Breast epithelium (tissue), 4 donors: ENCODE measurements at regions not wholly inside any gene's neighbourhood (a gene's known extent, or its start where the extent isn't known, plus 50 kb on each side); places are given as distances from the start of the nearest gene placed in this dataset.

Experiments used
- DNase-seq, 2 donors: peaks; one replicate each; pipeline ENCODE4 v3.0.0-alpha.2; 2019; ENCODE audit warnings: low spot score in 2 of 2
- H3K27ac ChIP-seq, 2 donors: fragments of 200-600 bp; sonication (generic) in 1 of 2; one replicate each; pipeline ENCODE4 v1.5.1; 2016 to 2019; ENCODE audit warnings: mild to moderate bottlenecking in 1 of 2
- H3K27me3 ChIP-seq, 2 donors: fragments of 200-600 bp; sonication (generic) in 1 of 2; one replicate each; pipeline versions ENCODE4 v1.5.1 to v1.6.0; 2017 to 2019; ENCODE audit warnings: control low read depth in 1 of 2, mild to moderate bottlenecking in 1 of 2
- H3K36me3 ChIP-seq: fragments of 200-600 bp; one replicate; pipeline ENCODE4 v1.5.1; 2019
- H3K4me1 ChIP-seq, 2 donors: fragments of 200-600 bp; sonication (generic); one replicate each; pipeline ENCODE4 v1.5.1; 2016 to 2019; ENCODE audit warnings: control low read depth in 1 of 2
- H3K4me3 ChIP-seq, 3 donors: fragments of 200-600 bp; sonication (generic); 1 replicate in 2 of 3; 2 replicates in 1 of 3; pipeline ENCODE4 v1.5.1; 2016 to 2019; ENCODE audit warnings: mild to moderate bottlenecking in 3 of 3, moderate library complexity in 2 of 3
- H3K9me3 ChIP-seq, 2 donors: fragments of 200-600 bp; sonication (generic) in 1 of 2; one replicate each; pipeline ENCODE4 v1.5.1; 2016 to 2019; ENCODE audit warnings: control low read depth in 1 of 2
- CTCF ChIP-seq, 3 donors: fragments of 450-650 bp; IDR thresholded peaks; one replicate each; pipeline ENCODE4 v1.5.1; 2016 to 2017; ENCODE audit warnings: antibody characterized with exemption in 3 of 3, mild to moderate bottlenecking in 3 of 3, moderate library complexity in 3 of 3
- POLR2A ChIP-seq: fragments of 450-650 bp; IDR thresholded peaks from one replicate; pipeline ENCODE4 v1.6.1; 2016; ENCODE audit warnings: antibody characterized with exemption, mild to moderate bottlenecking, moderate library complexity
- POLR2AphosphoS5 ChIP-seq, 3 donors: sonication (generic); formaldehyde crosslinking; IDR thresholded peaks; one replicate each; pipeline ENCODE4 v1.6.1; 2017; ENCODE audit warnings: antibody characterized with exemption in 3 of 3
- intact Hi-C: fragments of 100-400 bp; cut with DNase I; formaldehyde crosslinking; loops from one replicate; pipeline ENCODE4 v1.15.1; 2023; ENCODE audit warnings: low total_unique reads

- H3K27ac ChIP-seq, result no peak overlapping the region
- DNase-seq, result no peak
- intact Hi-C loops, result no loop called here
- H3K9me3 ChIP-seq, result no peaks in the 10 kb centered on the region
- H3K4me3 ChIP-seq, result no peak overlapping the region
- no peak for TF ChIP-seq POLR2A
- TF ChIP-seq POLR2AphosphoS5 (IDR thresholded peaks at IDR 0.05), result no peak
- TF ChIP-seq CTCF (IDR thresholded peaks at IDR 0.05), result no peak
- no peaks in the 10 kb centered on the region for H3K36me3 ChIP-seq
- no peaks in the 10 kb centered on the region for H3K27me3 ChIP-seq
- no peaks in the 10 kb centered on the region for H3K4me1 ChIP-seq
These were observed 692.0 kb upstream of the FAM241A start for GRCh38 chr4:111453216-111453615.

GRCh38 chr4:111454961-111455360, 690.3 kb upstream of the FAM241A start:
- TF ChIP-seq POLR2AphosphoS5 (IDR thresholded peaks at IDR 0.05) (no peak), CTCF (IDR thresholded peaks at IDR 0.05) (no peak), POLR2A (no peak)
- no peak for DNase-seq
- no peaks in the 10 kb centered on the region for H3K9me3 ChIP-seq
- no peaks in the 10 kb centered on the region for H3K27me3 ChIP-seq
- no peaks in the 10 kb centered on the region for H3K4me1 ChIP-seq
- H3K4me3 ChIP-seq, result no peak overlapping the region
- H3K27ac ChIP-seq, result no peak overlapping the region
- intact Hi-C loops, result no loop called here
- no peaks in the 10 kb centered on the region for H3K36me3 ChIP-seq

- no peak overlapping the region for H3K4me3 ChIP-seq
- H3K4me1 ChIP-seq, result no peaks in the 10 kb centered on the region
- no peak overlapping the region for H3K27ac ChIP-seq
- no peaks in the 10 kb centered on the region for H3K36me3 ChIP-seq
- DNase-seq, result no peak
- intact Hi-C loops, result no loop called here
- TF ChIP-seq POLR2A, result no peak
- no peak for TF ChIP-seq CTCF (IDR thresholded peaks at IDR 0.05)
- no peak for TF ChIP-seq POLR2AphosphoS5 (IDR thresholded peaks at IDR 0.05)
- peaks cover 0 to 3% of the 10 kb centered on the region in 2 donors for H3K9me3 ChIP-seq
- H3K27me3 ChIP-seq, result no peaks in the 10 kb centered on the region
These were observed 680.8 kb upstream of the FAM241A start for GRCh38 chr4:111464251-111465045.

DNA sequence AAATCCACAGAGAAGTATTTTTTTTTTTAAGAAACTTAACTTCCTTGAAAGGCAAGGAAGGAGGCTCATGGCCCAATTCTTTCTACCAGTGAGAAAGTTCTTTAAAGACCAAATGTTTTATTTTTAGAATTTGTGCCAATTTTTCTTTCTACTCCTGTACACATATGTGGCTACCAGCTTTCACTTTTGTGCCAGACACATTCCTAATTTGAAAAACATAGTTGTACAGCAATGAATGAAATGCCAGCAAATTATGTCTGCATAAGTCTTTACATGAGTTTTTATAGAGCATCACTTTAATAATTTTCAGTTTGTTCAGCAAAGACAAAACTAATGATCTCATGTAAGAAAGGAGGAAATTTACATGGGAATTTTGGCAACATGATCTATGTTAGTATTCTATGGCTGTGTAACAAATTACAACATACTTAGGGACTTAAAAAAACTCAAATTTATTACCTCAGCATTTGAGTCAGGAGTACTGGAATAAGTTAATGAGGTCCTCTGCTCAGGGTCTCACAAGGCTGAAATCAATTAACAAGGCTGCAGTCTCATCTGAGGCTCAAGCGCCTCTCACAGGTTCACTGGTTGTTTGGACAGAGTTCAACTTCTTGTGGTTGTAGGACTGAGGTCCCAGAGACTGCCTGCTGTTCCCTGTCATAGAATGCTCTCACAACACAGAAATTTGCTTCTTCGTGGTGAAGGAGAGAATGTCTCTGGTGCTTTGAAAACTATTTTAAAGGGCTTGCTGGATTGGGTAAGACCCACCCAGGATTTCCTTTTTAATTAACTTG, 678.2 kb upstream of the FAM241A start:
- Histone ChIP-seq H3K27ac (no peak overlapping the region), H3K4me1 (no peaks in the 10 kb centered on the region), H3K27me3 (no peaks in the 10 kb centered on the region), H3K9me3 (peaks cover 0 to 8% of the 10 kb centered on the region in 2 donors), H3K4me3 (no peak overlapping the region), H3K36me3 (no peaks in the 10 kb centered on the region)
- no peak for DNase-seq
- TF ChIP-seq POLR2A, result no peak
- TF ChIP-seq POLR2AphosphoS5 (IDR thresholded peaks at IDR 0.05), result no peak
- TF ChIP-seq CTCF (IDR thresholded peaks at IDR 0.05), result no peak
- intact Hi-C loops, result no loop called here

GRCh38 chr4:111475001-111475400, 670.3 kb upstream of the FAM241A start:
- Histone ChIP-seq H3K4me3 (no peak overlapping the region), H3K4me1 (no peaks in the 10 kb centered on the region), H3K27ac (no peak overlapping the region), H3K9me3 (no peaks in the 10 kb centered on the region), H3K36me3 (no peaks in the 10 kb centered on the region), H3K27me3 (no peaks in the 10 kb centered on the region)
- TF ChIP-seq POLR2AphosphoS5 (IDR thresholded peaks at IDR 0.05) (no peak), CTCF (IDR thresholded peaks at IDR 0.05) (no peak), POLR2A (no peak)
- DNase-seq, result no peak
- intact Hi-C loops, result no loop called here
